OCI-LY1 (cell line): ENCODE measurements at regions not wholly inside any gene's neighbourhood (a gene's known extent, or its start where the extent isn't known, plus 50 kb on each side); places are given as distances from the start of the nearest gene placed in this dataset.

Source experiments
- EZH2 ChIP-seq: fragments of 200-600 bp; sonication (generic), shearing (Covaris generic); IDR thresholded peaks from 2 replicates; pipeline ENCODE4 v1.8.0; 2017; ENCODE audit warnings: borderline replicate concordance, mixed run types, mild to moderate bottlenecking, antibody characterized with exemption, low read length, moderate library complexity, mixed read lengths
- TF ChIP-seq, protein P1 (sequence below): fragments of 200-600 bp; sonication (generic), shearing (Covaris generic); IDR thresholded peaks from 2 replicates; pipeline ENCODE4 v1.5.1; 2017; ENCODE audit warnings: mild to moderate bottlenecking, antibody characterized with exemption, low read length, moderate library complexity, mixed read lengths

DNA sequence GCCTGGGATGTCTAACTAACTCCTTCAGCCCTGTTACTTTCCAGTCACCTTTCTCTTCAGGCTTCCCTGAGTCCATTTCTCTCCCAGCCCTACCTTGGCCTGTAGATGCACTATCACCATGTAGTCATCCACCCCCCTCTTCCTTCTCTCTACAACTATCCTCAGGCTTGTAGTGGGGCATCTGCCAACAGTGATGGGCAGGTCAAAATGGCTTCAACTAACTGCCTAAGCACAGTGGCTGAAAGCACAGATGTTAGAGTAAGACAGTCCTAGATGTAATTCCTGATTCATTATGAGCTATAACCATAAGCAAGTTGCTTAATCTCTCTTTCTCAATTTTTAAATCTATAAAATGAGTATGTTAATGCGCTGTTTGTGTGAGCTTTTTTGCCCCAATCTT is 133.6 kb upstream of the NAV3 start:
- TF ChIP-seq, protein P1, sequence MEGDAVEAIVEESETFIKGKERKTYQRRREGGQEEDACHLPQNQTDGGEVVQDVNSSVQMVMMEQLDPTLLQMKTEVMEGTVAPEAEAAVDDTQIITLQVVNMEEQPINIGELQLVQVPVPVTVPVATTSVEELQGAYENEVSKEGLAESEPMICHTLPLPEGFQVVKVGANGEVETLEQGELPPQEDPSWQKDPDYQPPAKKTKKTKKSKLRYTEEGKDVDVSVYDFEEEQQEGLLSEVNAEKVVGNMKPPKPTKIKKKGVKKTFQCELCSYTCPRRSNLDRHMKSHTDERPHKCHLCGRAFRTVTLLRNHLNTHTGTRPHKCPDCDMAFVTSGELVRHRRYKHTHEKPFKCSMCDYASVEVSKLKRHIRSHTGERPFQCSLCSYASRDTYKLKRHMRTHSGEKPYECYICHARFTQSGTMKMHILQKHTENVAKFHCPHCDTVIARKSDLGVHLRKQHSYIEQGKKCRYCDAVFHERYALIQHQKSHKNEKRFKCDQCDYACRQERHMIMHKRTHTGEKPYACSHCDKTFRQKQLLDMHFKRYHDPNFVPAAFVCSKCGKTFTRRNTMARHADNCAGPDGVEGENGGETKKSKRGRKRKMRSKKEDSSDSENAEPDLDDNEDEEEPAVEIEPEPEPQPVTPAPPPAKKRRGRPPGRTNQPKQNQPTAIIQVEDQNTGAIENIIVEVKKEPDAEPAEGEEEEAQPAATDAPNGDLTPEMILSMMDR = no peak
- no peak for TF ChIP-seq EZH2
